ENCODE measurements at regions not wholly inside any gene's neighbourhood (a gene's known extent, or its start where the extent isn't known, plus 50 kb on each side); places are given as distances from the start of the nearest gene placed in this dataset.

DNA sequence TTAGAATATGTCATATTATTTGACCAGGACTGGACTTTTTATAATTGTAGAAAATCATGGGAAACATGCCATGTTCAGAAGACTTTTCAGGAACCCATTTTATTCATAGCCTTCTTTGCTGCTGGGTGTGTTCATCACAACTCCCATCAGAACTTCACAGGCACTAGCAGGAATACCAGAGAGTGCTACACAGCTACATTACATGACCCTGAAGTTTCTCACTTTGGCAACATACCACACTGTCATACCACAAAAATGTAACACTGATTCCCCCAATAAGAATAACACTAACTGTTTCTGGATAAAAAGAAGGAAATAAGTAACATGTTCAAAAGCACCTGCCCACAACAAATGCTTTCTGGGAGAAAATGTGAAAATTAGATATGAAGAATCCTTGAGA lies 405.4 kb downstream of the CDH2 start:
- TF ChIP-seq, protein P1, sequence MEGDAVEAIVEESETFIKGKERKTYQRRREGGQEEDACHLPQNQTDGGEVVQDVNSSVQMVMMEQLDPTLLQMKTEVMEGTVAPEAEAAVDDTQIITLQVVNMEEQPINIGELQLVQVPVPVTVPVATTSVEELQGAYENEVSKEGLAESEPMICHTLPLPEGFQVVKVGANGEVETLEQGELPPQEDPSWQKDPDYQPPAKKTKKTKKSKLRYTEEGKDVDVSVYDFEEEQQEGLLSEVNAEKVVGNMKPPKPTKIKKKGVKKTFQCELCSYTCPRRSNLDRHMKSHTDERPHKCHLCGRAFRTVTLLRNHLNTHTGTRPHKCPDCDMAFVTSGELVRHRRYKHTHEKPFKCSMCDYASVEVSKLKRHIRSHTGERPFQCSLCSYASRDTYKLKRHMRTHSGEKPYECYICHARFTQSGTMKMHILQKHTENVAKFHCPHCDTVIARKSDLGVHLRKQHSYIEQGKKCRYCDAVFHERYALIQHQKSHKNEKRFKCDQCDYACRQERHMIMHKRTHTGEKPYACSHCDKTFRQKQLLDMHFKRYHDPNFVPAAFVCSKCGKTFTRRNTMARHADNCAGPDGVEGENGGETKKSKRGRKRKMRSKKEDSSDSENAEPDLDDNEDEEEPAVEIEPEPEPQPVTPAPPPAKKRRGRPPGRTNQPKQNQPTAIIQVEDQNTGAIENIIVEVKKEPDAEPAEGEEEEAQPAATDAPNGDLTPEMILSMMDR (IDR thresholded peaks at IDR 0.05 in 2 of 3, conservative IDR thresholded peaks at IDR 0.05 in 1 of 3; ENCODE audit: borderline replicate concordance in 1 of 3, insufficient read depth in 1 of 3, low read depth in 2 of 3, low read length in 2 of 3): no peak
- TF ChIP-seq POLR2A (IDR thresholded peaks at IDR 0.05; ENCODE audit: borderline replicate concordance, extremely low read depth, insufficient read depth, insufficient read length) (no peak), EZH2 (IDR thresholded peaks at IDR 0.05) (no peak), SIN3A (IDR thresholded peaks at IDR 0.05; ENCODE audit: low read depth) (no peak), CEBPB (IDR thresholded peaks at IDR 0.05; ENCODE audit: low read depth) (no peak), POLR2AphosphoS5 (IDR thresholded peaks at IDR 0.05; ENCODE audit: low read depth, low read length) (no peak), JUND (IDR thresholded peaks at IDR 0.05) (no peak), YY1 (IDR thresholded peaks at IDR 0.05; ENCODE audit: extremely low read depth, insufficient replicate concordance, low read depth, low read length) (no peak), TCF7L2 (IDR thresholded peaks at IDR 0.05; ENCODE audit: borderline replicate concordance, extremely low read depth, insufficient read depth, insufficient read length) (no peak), ELF1 (IDR thresholded peaks at IDR 0.05; ENCODE audit: borderline replicate concordance, low read depth) (no peak)
- TF ChIP-seq, protein P2, sequence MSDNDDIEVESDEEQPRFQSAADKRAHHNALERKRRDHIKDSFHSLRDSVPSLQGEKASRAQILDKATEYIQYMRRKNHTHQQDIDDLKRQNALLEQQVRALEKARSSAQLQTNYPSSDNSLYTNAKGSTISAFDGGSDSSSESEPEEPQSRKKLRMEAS (IDR thresholded peaks at IDR 0.05): no peak
- TF ChIP-seq, protein P3, sequence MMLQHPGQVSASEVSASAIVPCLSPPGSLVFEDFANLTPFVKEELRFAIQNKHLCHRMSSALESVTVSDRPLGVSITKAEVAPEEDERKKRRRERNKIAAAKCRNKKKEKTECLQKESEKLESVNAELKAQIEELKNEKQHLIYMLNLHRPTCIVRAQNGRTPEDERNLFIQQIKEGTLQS (IDR thresholded peaks at IDR 0.05): no peak

Measured in HCT116 (cell line).